ENCODE measurements at regions not wholly inside any gene's neighbourhood (a gene's known extent, or its start where the extent isn't known, plus 50 kb on each side); places are given as distances from the start of the nearest gene placed in this dataset.

DNA sequence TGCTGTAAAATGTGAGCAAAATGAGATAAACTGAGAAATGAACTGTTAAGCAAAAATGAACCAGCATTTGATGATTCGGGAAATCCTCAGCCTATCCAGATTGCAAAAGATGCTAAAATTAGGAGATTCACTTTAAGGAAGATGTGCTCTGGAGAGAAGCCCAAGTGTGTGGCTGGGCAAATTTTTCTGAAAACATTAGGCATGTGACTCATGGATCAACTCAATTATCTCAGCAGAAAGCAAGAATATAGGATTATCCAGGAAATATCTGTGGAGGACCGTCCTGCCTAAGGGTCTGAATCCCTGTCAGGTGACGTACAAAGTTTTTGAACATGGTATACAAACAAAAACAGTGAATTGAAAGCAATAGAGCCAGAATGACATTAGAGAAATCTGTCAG lies 1268.3 kb upstream of the TMEFF2 start:
- no peak overlapping the region for H3K4me3 ChIP-seq
- H3K27ac ChIP-seq: no peak overlapping the region
- in situ Hi-C loops (cut with MboI; ENCODE audit: low sequenced_read_pairs in 4 of 4): no loop called here

DNA sequence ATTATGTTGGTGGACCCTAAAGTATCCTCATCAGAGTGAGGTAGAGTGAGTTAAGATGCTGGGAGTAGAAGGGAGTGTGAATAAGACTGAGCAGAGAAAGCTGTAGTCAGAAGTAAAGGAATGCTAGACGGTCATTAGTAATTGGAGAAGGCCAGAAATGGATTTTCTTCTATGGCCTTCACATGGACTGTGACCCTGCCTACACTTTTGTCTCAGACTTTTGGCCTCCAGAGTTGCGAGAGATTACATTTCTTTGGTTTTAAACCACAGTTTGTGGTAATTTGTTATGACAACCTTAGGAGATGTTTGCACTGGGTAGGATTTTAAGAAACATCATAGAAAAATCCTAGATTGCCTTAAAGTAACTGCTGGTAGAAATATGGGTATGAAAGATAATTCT lies 1267.7 kb upstream of the TMEFF2 start:
- Histone ChIP-seq H3K9me3 (no peaks in the 10 kb centered on the region), H3K4me1 (no peaks in the 10 kb centered on the region), H3K4me3 (no peak overlapping the region), H3K27ac (no peak overlapping the region), H3K27me3 (no peaks in the 10 kb centered on the region), H3K36me3 (no peaks in the 10 kb centered on the region)
- no peak for TF ChIP-seq POLR2A (IDR thresholded peaks at IDR 0.05)
- no peak for ATAC-seq
- DNase-seq: no peak
- in situ Hi-C loops (cut with MboI; ENCODE audit: low sequenced_read_pairs in 4 of 4): no loop called here
- intact Hi-C loops (cut with DNase I; ENCODE audit: low total_unique reads): no loop called here

More for the DNA sequence above, 1268.3 kb upstream of the TMEFF2 start:
- TF ChIP-seq, protein P1, sequence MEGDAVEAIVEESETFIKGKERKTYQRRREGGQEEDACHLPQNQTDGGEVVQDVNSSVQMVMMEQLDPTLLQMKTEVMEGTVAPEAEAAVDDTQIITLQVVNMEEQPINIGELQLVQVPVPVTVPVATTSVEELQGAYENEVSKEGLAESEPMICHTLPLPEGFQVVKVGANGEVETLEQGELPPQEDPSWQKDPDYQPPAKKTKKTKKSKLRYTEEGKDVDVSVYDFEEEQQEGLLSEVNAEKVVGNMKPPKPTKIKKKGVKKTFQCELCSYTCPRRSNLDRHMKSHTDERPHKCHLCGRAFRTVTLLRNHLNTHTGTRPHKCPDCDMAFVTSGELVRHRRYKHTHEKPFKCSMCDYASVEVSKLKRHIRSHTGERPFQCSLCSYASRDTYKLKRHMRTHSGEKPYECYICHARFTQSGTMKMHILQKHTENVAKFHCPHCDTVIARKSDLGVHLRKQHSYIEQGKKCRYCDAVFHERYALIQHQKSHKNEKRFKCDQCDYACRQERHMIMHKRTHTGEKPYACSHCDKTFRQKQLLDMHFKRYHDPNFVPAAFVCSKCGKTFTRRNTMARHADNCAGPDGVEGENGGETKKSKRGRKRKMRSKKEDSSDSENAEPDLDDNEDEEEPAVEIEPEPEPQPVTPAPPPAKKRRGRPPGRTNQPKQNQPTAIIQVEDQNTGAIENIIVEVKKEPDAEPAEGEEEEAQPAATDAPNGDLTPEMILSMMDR (IDR thresholded peaks at IDR 0.05 in 4 of 5, conservative IDR thresholded peaks at IDR 0.05 in 1 of 5): no peak
- no peak for TF ChIP-seq POLR2A (IDR thresholded peaks at IDR 0.05)
- DNase-seq: no peak
- no peak for ATAC-seq
- intact Hi-C loops (cut with DNase I; ENCODE audit: low total_unique reads): no loop called here
- Histone ChIP-seq H3K27me3 (no peaks in the 10 kb centered on the region), H3K9me3 (no peaks in the 10 kb centered on the region), H3K36me3 (no peaks in the 10 kb centered on the region), H3K4me1 (no peaks in the 10 kb centered on the region)

DNA sequence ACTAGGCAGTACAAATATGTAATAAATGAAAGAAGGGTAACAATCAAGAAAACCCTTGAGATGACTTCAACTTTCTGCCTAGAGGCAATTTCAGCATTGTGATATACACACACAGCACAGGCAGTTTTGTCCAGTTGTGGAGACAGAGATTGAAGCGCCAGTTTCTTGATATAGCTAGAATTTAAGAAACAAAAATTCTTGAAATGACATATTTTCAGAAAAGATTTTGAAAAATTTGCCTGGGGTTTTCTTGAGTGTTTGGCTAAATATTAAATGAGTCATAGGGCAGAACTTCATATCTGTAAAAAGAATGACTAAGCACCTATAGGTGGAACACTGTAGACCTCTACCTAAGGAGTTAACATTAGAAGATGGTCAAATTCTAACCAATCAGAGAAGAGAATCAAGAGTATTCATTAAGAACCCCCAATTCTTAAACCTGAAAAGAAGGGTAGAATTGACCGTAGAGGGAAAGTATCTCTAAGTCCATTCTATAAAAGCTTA lies 1266.8 kb upstream of the TMEFF2 start:
- Histone ChIP-seq H3K9me3 (no peaks in the 10 kb centered on the region), H3K4me1 (no peaks in the 10 kb centered on the region), H3K36me3 (no peaks in the 10 kb centered on the region), H3K27me3 (no peaks in the 10 kb centered on the region), H3K27ac (no peak overlapping the region), H3K4me3 (no peak overlapping the region)
- ATAC-seq (no peak), DNase-seq (no peak)
- TF ChIP-seq, protein P1 (IDR thresholded peaks at IDR 0.05 in 4 of 5, conservative IDR thresholded peaks at IDR 0.05 in 1 of 5): no peak
- TF ChIP-seq POLR2A (IDR thresholded peaks at IDR 0.05): no peak
- in situ Hi-C loops (cut with MboI; ENCODE audit: low sequenced_read_pairs in 4 of 4) (no loop called here), intact Hi-C loops (cut with DNase I; ENCODE audit: low total_unique reads) (no loop called here)

DNA sequence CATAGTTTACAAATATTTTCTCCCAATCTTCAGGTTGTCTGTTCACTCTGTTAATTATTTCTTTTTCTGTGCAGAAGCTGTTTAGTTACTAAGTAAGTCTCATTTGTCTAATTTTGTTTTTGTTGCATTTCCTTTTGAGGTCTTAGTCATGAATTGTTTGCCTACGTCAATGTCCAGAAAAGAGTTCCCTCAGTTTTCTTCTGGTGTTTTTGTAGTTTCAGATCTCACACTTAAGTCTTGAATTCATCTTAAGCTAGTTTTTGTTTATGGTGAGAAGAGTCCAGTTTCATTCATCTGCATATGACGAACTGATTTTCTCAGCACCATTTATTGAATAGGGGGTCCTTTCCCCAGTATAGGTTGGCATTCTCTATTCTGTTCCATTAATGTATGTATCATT lies 1252.2 kb upstream of the TMEFF2 start:
- in situ Hi-C loops (cut with MboI; ENCODE audit: low sequenced_read_pairs in 4 of 4): no loop called here
- intact Hi-C loops (cut with DNase I; ENCODE audit: low total_unique reads): no loop called here
- ATAC-seq (no peak), DNase-seq (no peak)
- H3K27ac ChIP-seq: no peak overlapping the region
- TF ChIP-seq, protein P1 (IDR thresholded peaks at IDR 0.05 in 4 of 5, conservative IDR thresholded peaks at IDR 0.05 in 1 of 5): no peak
- TF ChIP-seq POLR2A (IDR thresholded peaks at IDR 0.05): no peak
- H3K36me3 ChIP-seq: no peaks in the 10 kb centered on the region
- no peaks in the 10 kb centered on the region for H3K4me1 ChIP-seq
- no peaks in the 10 kb centered on the region for H3K27me3 ChIP-seq
- no peaks in the 10 kb centered on the region for H3K9me3 ChIP-seq
- no peak overlapping the region for H3K4me3 ChIP-seq

DNA sequence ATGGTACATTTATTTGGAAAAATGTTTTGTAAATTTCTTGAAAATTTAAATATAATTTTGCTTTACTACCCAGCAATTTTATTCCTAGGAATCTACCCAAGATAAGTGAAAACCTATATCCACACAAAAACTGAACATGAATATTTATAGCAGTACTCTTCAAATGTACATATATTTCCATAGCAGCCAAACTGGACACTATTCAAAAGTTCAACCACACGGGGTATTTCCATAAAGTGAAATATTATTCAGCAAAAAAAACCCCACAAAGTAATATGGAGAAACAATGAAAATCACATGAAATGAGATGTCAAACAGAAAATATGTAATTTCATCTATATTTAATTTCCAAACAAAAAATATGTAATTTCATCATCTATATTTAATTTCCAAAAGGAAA lies 1247.6 kb upstream of the TMEFF2 start:
- intact Hi-C loops (cut with DNase I; ENCODE audit: low total_unique reads): no loop called here
- no peaks in the 10 kb centered on the region for H3K9me3 ChIP-seq
- TF ChIP-seq POLR2A (IDR thresholded peaks at IDR 0.05): no peak
- TF ChIP-seq, protein P1 (IDR thresholded peaks at IDR 0.05 in 4 of 5, conservative IDR thresholded peaks at IDR 0.05 in 1 of 5): no peak
- H3K27me3 ChIP-seq: no peaks in the 10 kb centered on the region
- no peak overlapping the region for H3K27ac ChIP-seq
- DNase-seq (no peak), ATAC-seq (no peak)
- no peaks in the 10 kb centered on the region for H3K36me3 ChIP-seq
- no peaks in the 10 kb centered on the region for H3K4me1 ChIP-seq
- no peak overlapping the region for H3K4me3 ChIP-seq
- in situ Hi-C loops (cut with MboI; ENCODE audit: low sequenced_read_pairs in 4 of 4): no loop called here
